HG03175 (cell line): ENCODE measurements at regions not wholly inside any gene's neighbourhood (a gene's known extent, or its start where the extent isn't known, plus 50 kb on each side); places are given as distances from the start of the nearest gene placed in this dataset.

ENCODE experiments used
- ATAC-seq: cut with Tn5 transposase; IDR thresholded peaks from one replicate; pipeline ENCODE4 v1.9.1; 2021; ENCODE audit warnings: mild to moderate bottlenecking, moderate library complexity; ENCODE audit not compliant: unreplicated experiment

DNA sequence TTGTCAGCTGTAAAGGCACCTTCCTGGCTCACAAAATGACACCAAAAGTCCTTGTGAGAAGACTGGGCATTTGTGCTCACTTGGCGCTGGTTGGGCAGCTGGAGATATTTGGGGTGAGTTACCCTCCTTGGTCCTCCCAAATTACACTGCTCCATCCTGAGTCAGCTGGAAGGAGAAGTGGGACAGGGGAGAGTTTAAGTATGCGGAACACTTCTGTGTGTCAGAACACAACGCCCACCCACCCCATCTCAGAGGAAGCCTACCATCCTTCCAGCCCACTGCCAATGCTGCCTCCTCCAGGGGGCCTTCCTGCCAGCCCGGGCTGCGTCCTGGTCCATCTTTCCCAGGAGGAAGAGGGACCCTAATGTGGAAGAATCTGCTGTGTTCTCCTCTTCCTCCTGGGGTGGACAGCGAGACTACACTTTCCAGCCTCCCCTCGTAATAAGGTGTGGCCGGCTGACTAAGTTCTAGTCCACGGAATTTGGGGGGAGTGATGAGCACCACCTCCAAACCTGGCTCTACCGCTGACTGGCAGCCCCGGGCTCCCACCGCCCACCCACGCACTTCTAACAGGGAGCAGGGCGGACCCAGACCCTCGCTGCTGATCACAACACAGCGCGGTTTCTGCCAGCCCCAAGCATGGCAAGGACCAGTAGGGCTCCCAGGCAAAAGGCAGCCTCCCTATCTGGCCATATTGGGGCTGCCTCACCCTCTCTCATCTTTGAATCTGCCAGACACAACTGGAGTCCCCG lies 265.0 kb downstream of the XXYLT1 start:
- ATAC-seq: no peak

- no peak for ATAC-seq
Measured at GRCh38 chr3:195007151-195007550, 263.8 kb downstream of the XXYLT1 start.

DNA sequence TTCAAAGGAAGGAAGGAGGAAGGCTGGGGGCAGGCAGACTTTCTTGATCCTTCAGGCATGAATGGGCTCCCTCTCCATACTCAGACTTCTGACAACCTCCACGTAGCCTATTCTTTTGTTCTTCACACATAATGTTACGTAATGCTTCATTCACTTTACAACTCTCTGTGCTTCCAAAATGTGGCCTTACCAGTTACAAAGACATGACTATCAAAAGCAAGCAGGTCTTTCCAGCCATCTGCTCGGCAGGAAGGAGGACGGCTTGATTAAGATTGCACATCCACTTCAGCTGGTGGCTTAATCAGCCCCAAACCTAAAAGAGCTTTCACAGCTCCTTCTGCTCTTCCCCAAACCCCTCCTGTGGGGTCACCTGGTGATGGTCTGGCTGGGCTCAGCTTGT lies 263.2 kb downstream of the XXYLT1 start:
- no peak for ATAC-seq

- ATAC-seq: no peak
Measured at GRCh38 chr3:195008816-195009215, 262.1 kb downstream of the XXYLT1 start.

DNA sequence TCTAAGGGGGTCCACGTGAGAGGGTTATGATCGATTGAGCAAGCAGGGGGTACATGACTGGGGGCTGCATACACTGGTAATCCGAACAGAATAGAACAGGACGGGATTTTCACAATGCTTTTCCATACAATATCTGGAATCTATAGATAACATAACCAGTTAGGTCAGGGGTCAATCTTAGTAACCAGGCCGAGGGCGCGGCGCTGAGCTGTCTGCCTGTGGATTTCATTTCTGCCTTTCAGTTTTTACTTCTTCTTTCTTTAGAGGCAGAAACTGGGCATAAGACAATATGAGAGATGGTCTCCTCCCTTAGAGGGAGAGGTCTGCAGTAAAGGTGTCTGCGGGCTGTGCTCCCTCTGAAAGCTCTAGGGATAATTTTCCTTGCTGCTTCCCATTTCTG lies 261.3 kb downstream of the XXYLT1 start:
- no peak for ATAC-seq

GRCh38 chr3:195010551-195011100 lies 260.3 kb downstream of the XXYLT1 start:
- no peak for ATAC-seq

GRCh38 chr3:195011231-195011834 lies 259.6 kb downstream of the XXYLT1 start:
- ATAC-seq: no peak

GRCh38 chr3:195012100-195012499 lies 258.9 kb downstream of the XXYLT1 start:
- ATAC-seq: no peak

DNA sequence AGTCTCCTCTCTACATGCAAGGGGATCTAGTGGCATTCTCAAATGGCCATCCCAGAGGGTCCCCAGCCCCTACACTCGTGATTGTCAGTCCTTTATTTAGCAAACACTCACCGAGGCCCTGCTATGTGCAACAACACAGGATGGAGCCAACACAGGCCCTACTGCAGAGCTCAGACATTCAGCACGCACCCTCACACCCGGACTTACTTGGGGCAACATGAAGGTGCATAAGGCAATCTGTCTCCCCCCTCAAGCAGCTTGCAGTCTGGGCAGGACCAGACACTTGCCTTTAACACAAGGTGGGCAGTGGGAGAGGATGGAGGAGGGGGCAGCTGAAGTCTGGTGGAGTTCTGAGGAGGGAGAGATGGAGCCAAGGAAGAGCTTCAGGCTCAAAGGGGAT lies 258.4 kb downstream of the XXYLT1 start:
- no peak for ATAC-seq

GRCh38 chr3:195013411-195014361 lies 257.3 kb downstream of the XXYLT1 start:
- ATAC-seq: no peak

DNA sequence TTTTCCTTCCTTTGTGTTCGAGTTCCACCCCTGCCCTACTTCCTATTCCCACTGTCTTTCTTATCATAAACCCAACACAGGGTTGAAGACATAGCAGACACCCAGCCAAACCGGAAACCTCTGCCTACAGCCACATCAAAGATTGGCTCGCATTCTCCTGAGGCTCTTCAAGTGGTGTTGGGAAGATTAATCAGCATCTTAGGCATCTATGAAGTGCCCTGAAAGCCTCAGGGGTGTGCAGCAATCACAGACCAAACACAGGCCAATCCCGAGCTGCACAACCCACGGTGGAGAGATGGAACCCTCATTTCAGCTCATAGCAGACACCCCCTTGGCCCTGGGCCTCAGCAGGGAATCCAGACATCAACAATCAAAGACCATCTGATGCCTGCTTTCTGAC lies 255.9 kb downstream of the XXYLT1 start:
- ATAC-seq: no peak

GRCh38 chr3:195017151-195017550 lies 253.8 kb downstream of the XXYLT1 start:
- no peak for ATAC-seq
